Upper lobe of left lung (tissue), 6 donors: ENCODE measurements at regions not wholly inside any gene's neighbourhood (a gene's known extent, or its start where the extent isn't known, plus 50 kb on each side); places are given as distances from the start of the nearest gene placed in this dataset.

Experiments used
- ATAC-seq, 2 donors: fragments of 200-7000 bp; cut with Tn5 transposase; one replicate each; pipeline ENCODE4 v1.9.1; 2022; ENCODE audit warnings: mild to moderate bottlenecking in 2 of 2, moderate library complexity in 2 of 2; ENCODE audit not compliant: low FRiP score in 2 of 2
- DNase-seq, 2 donors: peaks; one replicate each; pipeline ENCODE4 v3.0.0-alpha.2; 2019 to 2020
- H3K27ac ChIP-seq, 4 donors: fragments of 200-600 bp; sonication (generic); one replicate each; pipeline ENCODE4 v1.5.1; 2016 to 2019
- H3K27me3 ChIP-seq, 4 donors: fragments of 200-600 bp; sonication (generic); one replicate each; pipeline ENCODE4 v1.5.1; 2017 to 2019
- H3K36me3 ChIP-seq, 4 donors: fragments of 200-600 bp; sonication (generic); one replicate each; pipeline ENCODE4 v1.5.1; 2016 to 2019
- H3K4me1 ChIP-seq, 4 donors: fragments of 200-600 bp; sonication (generic); one replicate each; pipeline ENCODE4 v1.5.1; 2018 to 2019
- H3K4me3 ChIP-seq, 4 donors: fragments of 200-600 bp; sonication (generic); one replicate each; pipeline ENCODE4 v1.5.1; 2017 to 2019; ENCODE audit warnings: mild to moderate bottlenecking in 2 of 4, moderate library complexity in 1 of 4
- H3K9me3 ChIP-seq, 4 donors: fragments of 200-600 bp; sonication (generic); one replicate each; pipeline ENCODE4 v1.5.1; 2018 to 2019
- EP300 ChIP-seq, 4 donors: sonication (generic); formaldehyde crosslinking; IDR thresholded peaks; one replicate each; pipeline ENCODE4 v1.5.1; 2017; ENCODE audit warnings: antibody characterized with exemption in 4 of 4, control low read depth in 2 of 4
- POLR2A ChIP-seq, 4 donors: fragments of 450-650 bp; IDR thresholded peaks; one replicate each; pipeline ENCODE4 v1.5.1; 2016 to 2017; ENCODE audit warnings: antibody characterized with exemption in 4 of 4, mild to moderate bottlenecking in 2 of 4
- POLR2AphosphoS5 ChIP-seq, 2 donors: sonication (generic); formaldehyde crosslinking; IDR thresholded peaks; one replicate each; pipeline ENCODE4 v1.5.1; 2017; ENCODE audit warnings: antibody characterized with exemption in 2 of 2
- WGBS, 2 donors: methylation state at CpG; one replicate each; pipeline ENCODE4 v1.1.5; 2017 to 2018; 5-methylcytosine and 5-hydroxymethylcytosine counted together
- TF ChIP-seq, protein P1 (sequence below), 6 experiments: fragments of 450-650 bp in 4 of 6; fragments of 200-600 bp in 2 of 6; sonication (generic) in 2 of 6; IDR thresholded peaks; one replicate each; pipeline ENCODE4 v1.5.1; 2016 to 2019; ENCODE audit warnings: antibody characterized with exemption in 6 of 6
- donor health status: DM: no; HTN: no; CAD: no; lungs with moderate emphysema.
- donor health status: DM: no; HTN: yes; CAD: no; lungs with severe emphysema.

DNA sequence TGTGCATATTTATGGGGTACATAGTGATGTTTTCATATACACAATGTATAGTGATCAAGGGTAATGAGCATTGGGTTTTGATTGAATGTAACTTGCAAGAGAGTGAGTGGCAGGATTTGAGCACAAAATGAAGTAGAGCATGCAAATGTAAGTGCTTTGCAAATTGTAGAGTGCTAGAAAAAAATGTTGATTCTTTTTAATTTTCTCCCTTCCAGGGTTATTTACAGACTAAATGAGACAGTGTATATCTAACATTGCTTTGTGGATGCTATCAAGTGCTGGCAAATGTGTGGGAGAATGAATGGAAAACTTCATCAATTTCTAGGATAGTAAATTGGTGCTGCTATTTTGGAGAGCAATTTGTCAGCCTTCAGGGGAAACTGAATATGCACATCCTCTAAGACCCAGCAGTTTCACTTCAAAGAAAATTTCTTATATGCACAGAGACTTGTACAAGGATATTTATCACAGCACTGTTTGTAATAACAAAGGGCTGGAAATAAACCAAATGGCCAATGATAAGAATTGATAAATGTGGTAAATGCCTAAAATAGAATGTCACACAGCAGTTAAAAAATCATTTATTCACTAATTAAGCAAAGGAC is 120.6 kb upstream of the PLPP4 start:
- TF ChIP-seq POLR2AphosphoS5 (IDR thresholded peaks at IDR 0.05), result no peak
- TF ChIP-seq, protein P1, sequence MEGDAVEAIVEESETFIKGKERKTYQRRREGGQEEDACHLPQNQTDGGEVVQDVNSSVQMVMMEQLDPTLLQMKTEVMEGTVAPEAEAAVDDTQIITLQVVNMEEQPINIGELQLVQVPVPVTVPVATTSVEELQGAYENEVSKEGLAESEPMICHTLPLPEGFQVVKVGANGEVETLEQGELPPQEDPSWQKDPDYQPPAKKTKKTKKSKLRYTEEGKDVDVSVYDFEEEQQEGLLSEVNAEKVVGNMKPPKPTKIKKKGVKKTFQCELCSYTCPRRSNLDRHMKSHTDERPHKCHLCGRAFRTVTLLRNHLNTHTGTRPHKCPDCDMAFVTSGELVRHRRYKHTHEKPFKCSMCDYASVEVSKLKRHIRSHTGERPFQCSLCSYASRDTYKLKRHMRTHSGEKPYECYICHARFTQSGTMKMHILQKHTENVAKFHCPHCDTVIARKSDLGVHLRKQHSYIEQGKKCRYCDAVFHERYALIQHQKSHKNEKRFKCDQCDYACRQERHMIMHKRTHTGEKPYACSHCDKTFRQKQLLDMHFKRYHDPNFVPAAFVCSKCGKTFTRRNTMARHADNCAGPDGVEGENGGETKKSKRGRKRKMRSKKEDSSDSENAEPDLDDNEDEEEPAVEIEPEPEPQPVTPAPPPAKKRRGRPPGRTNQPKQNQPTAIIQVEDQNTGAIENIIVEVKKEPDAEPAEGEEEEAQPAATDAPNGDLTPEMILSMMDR (IDR thresholded peaks at IDR 0.05), result no peak
- no peak for TF ChIP-seq POLR2A (IDR thresholded peaks at IDR 0.05)
- no peak for TF ChIP-seq EP300 (IDR thresholded peaks at IDR 0.05)
- Histone ChIP-seq H3K4me3 (no peak overlapping the region), H3K9me3 (no peaks in the 10 kb centered on the region), H3K27me3 (no peaks in the 10 kb centered on the region), H3K36me3 (no peaks in the 10 kb centered on the region), H3K4me1 (no peaks in the 10 kb centered on the region), H3K27ac (no peak overlapping the region)
- DNase-seq (no peak), ATAC-seq (no peak)

DNA sequence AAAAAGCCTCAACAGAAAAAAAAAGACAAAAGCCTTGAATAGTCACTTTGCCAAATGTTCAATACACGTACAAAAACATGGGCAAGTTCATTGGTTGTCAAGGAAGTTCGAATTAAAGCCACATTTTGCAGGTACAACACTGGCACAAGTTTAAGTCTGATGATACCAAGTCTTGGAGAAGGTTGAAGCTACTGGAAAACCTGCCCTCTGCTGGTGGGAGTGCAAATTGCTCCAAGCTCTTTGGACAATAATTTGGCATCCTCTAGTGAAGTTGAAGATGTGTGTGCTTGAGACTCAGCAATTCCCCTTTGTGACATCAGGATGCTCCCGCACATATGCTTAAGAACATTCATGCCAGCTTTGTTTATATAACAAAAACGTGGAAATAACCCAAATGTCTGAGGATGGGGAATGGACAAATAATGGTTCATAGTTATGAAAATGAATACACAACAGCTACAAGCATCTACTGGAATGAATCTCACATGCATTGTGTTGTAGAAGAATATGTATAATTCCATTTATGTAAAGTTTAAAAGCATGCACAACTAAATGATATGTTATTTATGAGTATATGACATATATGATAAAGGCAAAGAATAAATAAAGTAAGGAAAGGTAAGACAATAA is 120.0 kb upstream of the PLPP4 start:
- Histone ChIP-seq H3K9me3 (no peaks in the 10 kb centered on the region), H3K27ac (no peak overlapping the region), H3K4me3 (no peak overlapping the region), H3K4me1 (no peaks in the 10 kb centered on the region), H3K27me3 (no peaks in the 10 kb centered on the region), H3K36me3 (no peaks in the 10 kb centered on the region)
- no peak for ATAC-seq
- WGBS, 2 donors, result 12 to 15% methylated on average over 4 of the region's 4 CpGs
- peak in 1 of 2 donors; percentile 32 for DNase-seq
- TF ChIP-seq EP300 (IDR thresholded peaks at IDR 0.05), result no peak
- TF ChIP-seq POLR2AphosphoS5 (IDR thresholded peaks at IDR 0.05), result no peak
- TF ChIP-seq, protein P1 (IDR thresholded peaks at IDR 0.05), result peak; percentile 46 to 71 (median 68)
- TF ChIP-seq POLR2A (IDR thresholded peaks at IDR 0.05), result no peak

GRCh38 chr10:120342115-120342714 is 114.8 kb upstream of the PLPP4 start:
- Histone ChIP-seq H3K9me3 (no peaks in the 10 kb centered on the region), H3K4me1 (no peaks in the 10 kb centered on the region), H3K36me3 (no peaks in the 10 kb centered on the region), H3K4me3 (no peak overlapping the region), H3K27me3 (no peaks in the 10 kb centered on the region), H3K27ac (no peak overlapping the region)
- DNase-seq, result no peak
- 55 to 66% methylated on average over 7 of the region's 7 CpGs for WGBS, 2 donors
- TF ChIP-seq, protein P1 (IDR thresholded peaks at IDR 0.05), result no peak
- TF ChIP-seq EP300 (IDR thresholded peaks at IDR 0.05), result no peak
- no peak for TF ChIP-seq POLR2A (IDR thresholded peaks at IDR 0.05)
- TF ChIP-seq POLR2AphosphoS5 (IDR thresholded peaks at IDR 0.05), result no peak
- ATAC-seq, result no peak

DNA sequence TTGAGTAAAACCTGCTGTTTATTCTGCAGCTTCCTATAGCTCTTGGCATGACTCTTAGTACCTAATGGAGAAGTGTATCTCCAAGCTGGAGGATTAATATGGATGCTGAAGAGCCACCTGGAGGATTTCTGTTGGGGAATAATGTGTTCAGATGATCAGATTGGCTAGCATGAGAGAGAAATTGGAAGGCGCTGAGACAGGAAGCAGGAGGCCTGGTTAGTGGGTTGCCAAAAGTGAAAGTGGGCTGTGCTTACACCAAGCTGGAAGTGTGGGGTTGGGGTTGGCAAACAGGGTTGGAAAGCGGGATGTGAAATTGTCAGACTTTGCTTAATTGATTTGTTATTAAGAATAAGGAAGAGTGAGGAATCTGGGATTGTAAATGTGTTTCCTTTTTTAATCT is 111.8 kb upstream of the PLPP4 start:
- WGBS, 2 donors, result 62 to 83% methylated on average over 2 of the region's 2 CpGs
- TF ChIP-seq, protein P1 (IDR thresholded peaks at IDR 0.05), result no peak
- TF ChIP-seq POLR2A (IDR thresholded peaks at IDR 0.05), result no peak
- TF ChIP-seq POLR2AphosphoS5 (IDR thresholded peaks at IDR 0.05), result no peak
- TF ChIP-seq EP300 (IDR thresholded peaks at IDR 0.05), result no peak
- no peaks in the 10 kb centered on the region for H3K4me1 ChIP-seq
- no peak for DNase-seq
- no peak for ATAC-seq
- H3K27ac ChIP-seq, result no peak overlapping the region
- H3K36me3 ChIP-seq, result no peaks in the 10 kb centered on the region
- H3K27me3 ChIP-seq, result no peaks in the 10 kb centered on the region
- H3K4me3 ChIP-seq, result no peak overlapping the region
- H3K9me3 ChIP-seq, result no peaks in the 10 kb centered on the region
